Esophagus muscularis mucosa (tissue), 4 donors: ENCODE measurements at regions not wholly inside any gene's neighbourhood (a gene's known extent, or its start where the extent isn't known, plus 50 kb on each side); places are given as distances from the start of the nearest gene placed in this dataset.

Experiments used
- DNase-seq: peaks from one replicate; pipeline ENCODE4 v3.0.0-alpha.2; 2017; ENCODE audit errors: extremely low spot score
- H3K27ac ChIP-seq, 4 donors: fragments of 200-600 bp; sonication (generic); replicated peaks in 1 of 4; 1 replicate in 3 of 4; 2 replicates in 1 of 4; pipeline ENCODE4 v1.5.1; 2016 to 2019; ENCODE audit warnings: mild to moderate bottlenecking in 1 of 4
- H3K27me3 ChIP-seq, 4 donors: fragments of 200-600 bp; sonication (generic); one replicate each; pipeline versions ENCODE4 v1.5.1 to v1.6.0; 2016 to 2019
- H3K36me3 ChIP-seq, 4 donors: fragments of 200-600 bp; sonication (generic); one replicate each; pipeline ENCODE4 v1.5.1; 2016 to 2019
- H3K4me1 ChIP-seq, 4 donors: fragments of 200-600 bp; sonication (generic); one replicate each; pipeline ENCODE4 v1.5.1; 2016 to 2019
- H3K4me3 ChIP-seq, 4 donors: fragments of 200-600 bp; sonication (generic); 1 replicate in 2 of 4; 2 replicates in 2 of 4; pipeline ENCODE4 v1.5.1; 2016 to 2019; ENCODE audit warnings: mild to moderate bottlenecking in 4 of 4, moderate library complexity in 1 of 4
- H3K9me3 ChIP-seq, 4 donors: fragments of 200-600 bp; sonication (generic); 1 replicate in 3 of 4; 2 replicates in 1 of 4; pipeline ENCODE4 v1.5.1; 2016 to 2019
- CTCF ChIP-seq, 3 experiments: fragments of 200-600 bp in 2 of 3; fragments of 450-650 bp in 1 of 3; sonication (generic) in 2 of 3; IDR thresholded peaks; one replicate each; pipeline ENCODE4 v1.5.1; 2017 to 2019; ENCODE audit warnings: antibody characterized with exemption in 3 of 3, mild to moderate bottlenecking in 2 of 3, moderate library complexity in 1 of 3
- EP300 ChIP-seq: sonication (generic); formaldehyde crosslinking; IDR thresholded peaks from one replicate; pipeline ENCODE4 v1.6.1; 2017; ENCODE audit warnings: antibody characterized with exemption
- POLR2A ChIP-seq: fragments of 450-650 bp; IDR thresholded peaks from one replicate; pipeline ENCODE4 v1.6.1; 2017; ENCODE audit warnings: antibody characterized with exemption, moderate library complexity, mild to moderate bottlenecking, low read depth
- POLR2AphosphoS5 ChIP-seq, 2 donors: sonication (generic); formaldehyde crosslinking; IDR thresholded peaks; one replicate each; pipeline ENCODE4 v1.6.1; 2017; ENCODE audit warnings: antibody characterized with exemption in 2 of 2
- WGBS: methylation state at CpG from one replicate; pipeline ENCODE4 v1.1.5; 2018; 5-methylcytosine and 5-hydroxymethylcytosine counted together
- intact Hi-C: fragments of 100-400 bp; cut with DNase I; formaldehyde crosslinking; loops from one replicate; pipeline ENCODE4 v1.15.1; 2023

- Histone ChIP-seq H3K4me1 (no peaks in the 10 kb centered on the region), H3K4me3 (no peak overlapping the region), H3K36me3 (no peaks in the 10 kb centered on the region), H3K9me3 (no peaks in the 10 kb centered on the region), H3K27me3 (no peaks in the 10 kb centered on the region), H3K27ac (no peak overlapping the region)
- DNase-seq = no peak
- TF ChIP-seq CTCF (IDR thresholded peaks at IDR 0.05) (no peak), POLR2AphosphoS5 (IDR thresholded peaks at IDR 0.05) (no peak), POLR2A (no peak), EP300 (no peak)
- intact Hi-C loops = no loop called here
Observed at GRCh38 chr10:63008491-63008890, 124.6 kb upstream of the NRBF2 start.

GRCh38 chr10:63007112-63007511 is 126.0 kb upstream of the NRBF2 start:
- H3K27me3 ChIP-seq = no peaks in the 10 kb centered on the region
- TF ChIP-seq EP300 = no peak
- no peak for TF ChIP-seq POLR2AphosphoS5 (IDR thresholded peaks at IDR 0.05)
- no peak for TF ChIP-seq CTCF (IDR thresholded peaks at IDR 0.05)
- no peak for TF ChIP-seq POLR2A
- H3K4me3 ChIP-seq = no peak overlapping the region
- no peaks in the 10 kb centered on the region for H3K9me3 ChIP-seq
- H3K27ac ChIP-seq = no peak overlapping the region
- WGBS = 93% methylated on average over 9 of the region's 9 CpGs
- intact Hi-C loops = no loop called here
- DNase-seq = no peak
- H3K4me1 ChIP-seq = no peaks in the 10 kb centered on the region
- no peaks in the 10 kb centered on the region for H3K36me3 ChIP-seq

GRCh38 chr10:63005246-63005645 is 127.9 kb upstream of the NRBF2 start:
- H3K27me3 ChIP-seq = no peaks in the 10 kb centered on the region
- H3K36me3 ChIP-seq = no peaks in the 10 kb centered on the region
- H3K9me3 ChIP-seq = no peaks in the 10 kb centered on the region
- WGBS = 81% methylated on average over 3 of the region's 3 CpGs
- H3K4me3 ChIP-seq = no peak overlapping the region
- H3K27ac ChIP-seq = no peak overlapping the region
- intact Hi-C loops = no loop called here
- DNase-seq = no peak
- TF ChIP-seq EP300 = no peak
- no peak for TF ChIP-seq CTCF (IDR thresholded peaks at IDR 0.05)
- TF ChIP-seq POLR2A = no peak
- no peak for TF ChIP-seq POLR2AphosphoS5 (IDR thresholded peaks at IDR 0.05)
- H3K4me1 ChIP-seq = no peaks in the 10 kb centered on the region

GRCh38 chr10:63003816-63004453 is 129.2 kb upstream of the NRBF2 start:
- TF ChIP-seq POLR2A = no peak
- peak in 1 of 3 experiments; percentile 7 for TF ChIP-seq CTCF (IDR thresholded peaks at IDR 0.05)
- TF ChIP-seq EP300 = no peak
- H3K4me3 ChIP-seq = no peak overlapping the region
- no peaks in the 10 kb centered on the region for H3K27me3 ChIP-seq
- DNase-seq = no peak
- intact Hi-C loops = no loop called here
- H3K27ac ChIP-seq = no peak overlapping the region
- H3K9me3 ChIP-seq = no peaks in the 10 kb centered on the region
- H3K36me3 ChIP-seq = no peaks in the 10 kb centered on the region
- WGBS = 66% methylated on average over 5 of the region's 5 CpGs
- no peaks in the 10 kb centered on the region for H3K4me1 ChIP-seq

- Histone ChIP-seq H3K4me3 (no peak overlapping the region), H3K27ac (no peak overlapping the region), H3K36me3 (no peaks in the 10 kb centered on the region), H3K27me3 (no peaks in the 10 kb centered on the region), H3K9me3 (no peaks in the 10 kb centered on the region), H3K4me1 (peaks cover 0 to 16% (median 12%) of the 10 kb centered on the region in 4 donors)
- WGBS = 46% methylated on average over 3 of the region's 3 CpGs
- DNase-seq = no peak
- TF ChIP-seq POLR2AphosphoS5 (IDR thresholded peaks at IDR 0.05) (peak; percentile 26 to 55), EP300 (no peak)
- intact Hi-C loops = no loop called here
Observed at GRCh38 chr10:62996925-62997324, 136.2 kb upstream of the NRBF2 start.
